Loucy (cell line): ENCODE measurements at regions not wholly inside any gene's neighbourhood (a gene's known extent, or its start where the extent isn't known, plus 50 kb on each side); places are given as distances from the start of the nearest gene placed in this dataset.

Source experiments
- CTCF ChIP-seq: fragments of 200-600 bp; sonication (generic); conservative IDR thresholded peaks from 2 replicates; pipeline ENCODE4 v1.5.1; 2014; ENCODE audit warnings: mild to moderate bottlenecking, antibody characterized with exemption, low read length
- EZH2phosphoT487 ChIP-seq: fragments of 200-600 bp; IDR thresholded peaks from 2 replicates; pipeline ENCODE4 v1.6.1; 2018; ENCODE audit warnings: antibody characterized with exemption, mild to moderate bottlenecking, moderate library complexity, borderline replicate concordance

- TF ChIP-seq CTCF (no peak), EZH2phosphoT487 (no peak)
Measured at GRCh38 chr3:150351398-150351797, 56.7 kb upstream of the TSC22D2 start.
